Astrocyte (in vitro differentiated cells and primary cell): ENCODE measurements at regions not wholly inside any gene's neighbourhood (a gene's known extent, or its start where the extent isn't known, plus 50 kb on each side); places are given as distances from the start of the nearest gene placed in this dataset.

Source experiments
- DNase-seq: peaks from one replicate; pipeline ENCODE4 v3.0.0-alpha.2; 2010; ENCODE audit warnings: low read depth
- FAIRE-seq: peaks from 2 replicates; lab custom pipeline; 2011; peaks lifted over from hg19 to GRCh38; lab: Jason Lieb, UNC
- H2AFZ ChIP-seq: 2 replicates; pipeline ENCODE4 v1.6.0; 2012; ENCODE audit warnings: low read depth, low read length, inconsistent platforms
- H3K27ac ChIP-seq: 2 replicates; pipeline ENCODE4 v1.5.1; 2011; ENCODE audit warnings: low read depth, low read length, inconsistent platforms
- H3K27me3 ChIP-seq: 2 replicates; pipeline ENCODE4 v1.6.0; 2011; ENCODE audit warnings: low read length, inconsistent platforms; ENCODE audit not compliant: insufficient read depth
- H3K36me3 ChIP-seq: 2 replicates; pipeline ENCODE4 v1.5.1; 2011; ENCODE audit warnings: low read length, inconsistent platforms; ENCODE audit not compliant: insufficient read depth
- H3K4me1 ChIP-seq: 2 replicates; pipeline ENCODE4 v1.5.1; 2011; ENCODE audit warnings: low read length, inconsistent platforms; ENCODE audit not compliant: insufficient read depth
- H3K4me2 ChIP-seq: 2 replicates; pipeline ENCODE4 v1.6.0; 2012; ENCODE audit warnings: low read length, inconsistent platforms
- H3K4me3 ChIP-seq: 2 replicates; pipeline ENCODE4 v1.5.1; 2011; ENCODE audit warnings: low read depth, mild to moderate bottlenecking, low read length, inconsistent platforms; ENCODE audit not compliant: insufficient read depth
- H3K79me2 ChIP-seq: 2 replicates; pipeline ENCODE4 v1.6.0; 2012; ENCODE audit warnings: mild to moderate bottlenecking, low read length, inconsistent platforms; ENCODE audit not compliant: insufficient read depth
- H3K9ac ChIP-seq: 2 replicates; pipeline ENCODE4 v1.6.0; 2012; ENCODE audit warnings: mild to moderate bottlenecking, low read length, inconsistent platforms
- H3K9me3 ChIP-seq: 2 replicates; pipeline ENCODE4 v1.5.1; 2012; ENCODE audit warnings: low read depth, mild to moderate bottlenecking, low read length, inconsistent platforms; ENCODE audit not compliant: insufficient read depth
- H4K20me1 ChIP-seq: 2 replicates; pipeline ENCODE4 v1.6.0; 2012; ENCODE audit warnings: low read length, inconsistent platforms; ENCODE audit not compliant: insufficient read depth
- H3K27ac Mint-ChIP-seq: one replicate; pipeline ENCODE4 v1.8.0; 2021; ENCODE audit warnings: mild to moderate bottlenecking, mixed read lengths; ENCODE audit not compliant: unreplicated experiment
- H3K27me3 Mint-ChIP-seq: one replicate; pipeline ENCODE4 v1.8.0; 2021; ENCODE audit warnings: low read depth, mixed read lengths; ENCODE audit not compliant: unreplicated experiment
- H3K36me3 Mint-ChIP-seq: one replicate; pipeline ENCODE4 v1.8.0; 2021; ENCODE audit warnings: low read depth, mixed read lengths; ENCODE audit not compliant: unreplicated experiment
- H3K4me1 Mint-ChIP-seq: one replicate; pipeline ENCODE4 v1.8.0; 2021; ENCODE audit warnings: low read depth, mixed read lengths; ENCODE audit not compliant: unreplicated experiment
- H3K4me3 Mint-ChIP-seq: one replicate; pipeline ENCODE4 v1.8.0; 2021; ENCODE audit warnings: mild to moderate bottlenecking, moderate library complexity, mixed read lengths; ENCODE audit not compliant: unreplicated experiment
- H3K9me3 Mint-ChIP-seq: one replicate; pipeline ENCODE4 v1.8.0; 2021; ENCODE audit warnings: mild to moderate bottlenecking, mixed read lengths; ENCODE audit not compliant: unreplicated experiment
- EZH2 ChIP-seq: IDR thresholded peaks from 2 replicates; pipeline ENCODE4 v1.6.1; 2012; ENCODE audit warnings: mild to moderate bottlenecking, low read length, inconsistent platforms; ENCODE audit not compliant: insufficient read depth
- TF ChIP-seq, protein P1 (sequence below): IDR thresholded peaks from 2 replicates; pipeline ENCODE4 v1.5.1; 2011; ENCODE audit warnings: low read depth, mild to moderate bottlenecking, inconsistent platforms, low read length, moderate library complexity; ENCODE audit not compliant: insufficient read depth

- DNase-seq (no peak), FAIRE-seq (no peak)
- no peaks in the 10 kb centered on the region for H3K9me3 Mint-ChIP-seq
- Histone ChIP-seq H3K4me1 (no peaks in the 10 kb centered on the region), H3K4me2 (no peak overlapping the region), H3K9me3 (no peaks in the 10 kb centered on the region), H3K27ac (no peak overlapping the region), H3K4me3 (no peak overlapping the region), H4K20me1 (peaks cover 5% of the 10 kb centered on the region), H3K9ac (no peak overlapping the region), H3K79me2 (no peaks in the 10 kb centered on the region), H2AFZ (no peak overlapping the region), H3K27me3 (no peaks in the 10 kb centered on the region), H3K36me3 (peaks cover 12% of the 10 kb centered on the region)
- H3K36me3 Mint-ChIP-seq, result peaks cover 10% of the 10 kb centered on the region
- H3K27ac Mint-ChIP-seq, result no peak overlapping the region
- no peaks in the 10 kb centered on the region for H3K27me3 Mint-ChIP-seq
- H3K4me3 Mint-ChIP-seq, result no peak overlapping the region
- H3K4me1 Mint-ChIP-seq, result no peaks in the 10 kb centered on the region
- TF ChIP-seq EZH2, result no peak
- TF ChIP-seq, protein P1, sequence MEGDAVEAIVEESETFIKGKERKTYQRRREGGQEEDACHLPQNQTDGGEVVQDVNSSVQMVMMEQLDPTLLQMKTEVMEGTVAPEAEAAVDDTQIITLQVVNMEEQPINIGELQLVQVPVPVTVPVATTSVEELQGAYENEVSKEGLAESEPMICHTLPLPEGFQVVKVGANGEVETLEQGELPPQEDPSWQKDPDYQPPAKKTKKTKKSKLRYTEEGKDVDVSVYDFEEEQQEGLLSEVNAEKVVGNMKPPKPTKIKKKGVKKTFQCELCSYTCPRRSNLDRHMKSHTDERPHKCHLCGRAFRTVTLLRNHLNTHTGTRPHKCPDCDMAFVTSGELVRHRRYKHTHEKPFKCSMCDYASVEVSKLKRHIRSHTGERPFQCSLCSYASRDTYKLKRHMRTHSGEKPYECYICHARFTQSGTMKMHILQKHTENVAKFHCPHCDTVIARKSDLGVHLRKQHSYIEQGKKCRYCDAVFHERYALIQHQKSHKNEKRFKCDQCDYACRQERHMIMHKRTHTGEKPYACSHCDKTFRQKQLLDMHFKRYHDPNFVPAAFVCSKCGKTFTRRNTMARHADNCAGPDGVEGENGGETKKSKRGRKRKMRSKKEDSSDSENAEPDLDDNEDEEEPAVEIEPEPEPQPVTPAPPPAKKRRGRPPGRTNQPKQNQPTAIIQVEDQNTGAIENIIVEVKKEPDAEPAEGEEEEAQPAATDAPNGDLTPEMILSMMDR, result no peak
These were observed 108.5 kb downstream of the CYB561 start for GRCh38 chr17:63337579-63337978.

GRCh38 chr17:63338272-63338671, 107.8 kb downstream of the CYB561 start:
- no peak for DNase-seq
- H3K27me3 ChIP-seq, result no peaks in the 10 kb centered on the region
- peaks cover 14% of the 10 kb centered on the region for H3K36me3 ChIP-seq
- no peak overlapping the region for H3K4me3 ChIP-seq
- H3K9me3 ChIP-seq, result no peaks in the 10 kb centered on the region
- H3K4me1 ChIP-seq, result no peaks in the 10 kb centered on the region
- no peak overlapping the region for H3K9ac ChIP-seq
- Mint-ChIP-seq H3K9me3 (no peaks in the 10 kb centered on the region), H3K4me3 (no peak overlapping the region), H3K36me3 (peaks cover 8% of the 10 kb centered on the region), H3K27ac (no peak overlapping the region), H3K27me3 (no peaks in the 10 kb centered on the region), H3K4me1 (no peaks in the 10 kb centered on the region)
- H3K4me2 ChIP-seq, result no peak overlapping the region
- H3K27ac ChIP-seq, result no peak overlapping the region
- peaks cover 5% of the 10 kb centered on the region for H4K20me1 ChIP-seq
- no peaks in the 10 kb centered on the region for H3K79me2 ChIP-seq
- no peak for FAIRE-seq
- TF ChIP-seq, protein P1, result no peak
- no peak for TF ChIP-seq EZH2
- H2AFZ ChIP-seq, result no peak overlapping the region

GRCh38 chr17:63341276-63341675, 104.8 kb downstream of the CYB561 start:
- H3K9me3 ChIP-seq, result no peaks in the 10 kb centered on the region
- H3K9me3 Mint-ChIP-seq, result no peaks in the 10 kb centered on the region
- no peaks in the 10 kb centered on the region for H3K79me2 ChIP-seq
- H3K4me1 ChIP-seq, result no peaks in the 10 kb centered on the region
- no peaks in the 10 kb centered on the region for H3K27me3 Mint-ChIP-seq
- H3K27ac Mint-ChIP-seq, result no peak overlapping the region
- FAIRE-seq, result no peak
- no peak overlapping the region for H3K4me3 Mint-ChIP-seq
- TF ChIP-seq EZH2, result no peak
- TF ChIP-seq, protein P1, result no peak
- no peak for DNase-seq
- H2AFZ ChIP-seq, result no peak overlapping the region
- H3K4me3 ChIP-seq, result no peak overlapping the region
- no peaks in the 10 kb centered on the region for H3K4me1 Mint-ChIP-seq
- H3K36me3 ChIP-seq, result peaks cover 18% of the 10 kb centered on the region
- no peak overlapping the region for H3K27ac ChIP-seq
- no peak overlapping the region for H3K4me2 ChIP-seq
- peaks cover 5% of the 10 kb centered on the region for H4K20me1 ChIP-seq
- H3K36me3 Mint-ChIP-seq, result peaks cover 6% of the 10 kb centered on the region
- H3K27me3 ChIP-seq, result no peaks in the 10 kb centered on the region
- no peak overlapping the region for H3K9ac ChIP-seq
